Breast epithelium (tissue), 4 donors: ENCODE measurements at regions not wholly inside any gene's neighbourhood (a gene's known extent, or its start where the extent isn't known, plus 50 kb on each side); places are given as distances from the start of the nearest gene placed in this dataset.

ENCODE experiments used
- DNase-seq, 2 donors: peaks; one replicate each; pipeline ENCODE4 v3.0.0-alpha.2; 2019; ENCODE audit warnings: low spot score in 2 of 2
- H3K27ac ChIP-seq, 2 donors: fragments of 200-600 bp; sonication (generic) in 1 of 2; one replicate each; pipeline ENCODE4 v1.5.1; 2016 to 2019; ENCODE audit warnings: mild to moderate bottlenecking in 1 of 2
- H3K27me3 ChIP-seq, 2 donors: fragments of 200-600 bp; sonication (generic) in 1 of 2; one replicate each; pipeline versions ENCODE4 v1.5.1 to v1.6.0; 2017 to 2019; ENCODE audit warnings: control low read depth in 1 of 2, mild to moderate bottlenecking in 1 of 2
- H3K36me3 ChIP-seq: fragments of 200-600 bp; one replicate; pipeline ENCODE4 v1.5.1; 2019
- H3K4me1 ChIP-seq, 2 donors: fragments of 200-600 bp; sonication (generic); one replicate each; pipeline ENCODE4 v1.5.1; 2016 to 2019; ENCODE audit warnings: control low read depth in 1 of 2
- H3K4me3 ChIP-seq, 3 donors: fragments of 200-600 bp; sonication (generic); 1 replicate in 2 of 3; 2 replicates in 1 of 3; pipeline ENCODE4 v1.5.1; 2016 to 2019; ENCODE audit warnings: mild to moderate bottlenecking in 3 of 3, moderate library complexity in 2 of 3
- H3K9me3 ChIP-seq, 2 donors: fragments of 200-600 bp; sonication (generic) in 1 of 2; one replicate each; pipeline ENCODE4 v1.5.1; 2016 to 2019; ENCODE audit warnings: control low read depth in 1 of 2
- CTCF ChIP-seq, 3 donors: fragments of 450-650 bp; IDR thresholded peaks; one replicate each; pipeline ENCODE4 v1.5.1; 2016 to 2017; ENCODE audit warnings: antibody characterized with exemption in 3 of 3, mild to moderate bottlenecking in 3 of 3, moderate library complexity in 3 of 3
- POLR2A ChIP-seq: fragments of 450-650 bp; IDR thresholded peaks from one replicate; pipeline ENCODE4 v1.6.1; 2016; ENCODE audit warnings: antibody characterized with exemption, mild to moderate bottlenecking, moderate library complexity
- POLR2AphosphoS5 ChIP-seq, 3 donors: sonication (generic); formaldehyde crosslinking; IDR thresholded peaks; one replicate each; pipeline ENCODE4 v1.6.1; 2017; ENCODE audit warnings: antibody characterized with exemption in 3 of 3
- intact Hi-C: fragments of 100-400 bp; cut with DNase I; formaldehyde crosslinking; loops from one replicate; pipeline ENCODE4 v1.15.1; 2023; ENCODE audit warnings: low total_unique reads

GRCh38 chr10:125401462-125401861 is 241.1 kb upstream of the CTBP2 start:
- no peaks in the 10 kb centered on the region for H3K9me3 ChIP-seq
- DNase-seq, result no peak
- no peak for TF ChIP-seq POLR2AphosphoS5 (IDR thresholded peaks at IDR 0.05)
- no peaks in the 10 kb centered on the region for H3K4me1 ChIP-seq
- intact Hi-C loops, result no loop called here
- H3K4me3 ChIP-seq, result no peak overlapping the region
- no peaks in the 10 kb centered on the region for H3K36me3 ChIP-seq
- no peak overlapping the region for H3K27ac ChIP-seq
- no peaks in the 10 kb centered on the region for H3K27me3 ChIP-seq

GRCh38 chr10:125399289-125399688 is 238.9 kb upstream of the CTBP2 start:
- no peak for DNase-seq
- H3K4me1 ChIP-seq, result no peaks in the 10 kb centered on the region
- no peak overlapping the region for H3K4me3 ChIP-seq
- no peaks in the 10 kb centered on the region for H3K27me3 ChIP-seq
- H3K27ac ChIP-seq, result no peak overlapping the region
- intact Hi-C loops, result no loop called here
- TF ChIP-seq POLR2A (no peak), CTCF (IDR thresholded peaks at IDR 0.05) (no peak)
- H3K9me3 ChIP-seq, result no peaks in the 10 kb centered on the region
- H3K36me3 ChIP-seq, result no peaks in the 10 kb centered on the region

DNA sequence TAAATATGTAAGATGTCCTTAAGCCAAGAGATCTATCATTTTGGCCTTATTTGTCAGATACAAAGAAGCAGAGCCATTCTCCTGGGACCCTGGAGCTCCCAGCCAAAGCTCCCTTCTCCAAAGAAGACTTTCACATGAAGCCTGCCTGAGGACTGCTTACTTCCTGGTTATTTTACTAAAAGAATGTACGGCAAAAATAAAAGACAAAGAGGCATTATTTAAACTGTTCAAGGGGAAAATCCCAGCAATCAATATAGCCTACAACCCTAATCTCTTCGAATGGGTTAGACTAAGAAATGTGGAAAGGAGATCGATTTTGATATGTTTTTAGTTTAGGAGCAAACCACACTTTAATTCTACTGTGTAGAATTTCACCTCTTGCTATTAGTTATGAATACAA is 237.9 kb upstream of the CTBP2 start:
- Histone ChIP-seq H3K9me3 (no peaks in the 10 kb centered on the region), H3K4me3 (no peak overlapping the region), H3K4me1 (no peaks in the 10 kb centered on the region), H3K27me3 (no peaks in the 10 kb centered on the region), H3K36me3 (no peaks in the 10 kb centered on the region), H3K27ac (peak overlapping the region; percentile 2 to 41)
- intact Hi-C loops, result no loop called here
- DNase-seq, result no peak
- no peak for TF ChIP-seq POLR2AphosphoS5 (IDR thresholded peaks at IDR 0.05)

DNA sequence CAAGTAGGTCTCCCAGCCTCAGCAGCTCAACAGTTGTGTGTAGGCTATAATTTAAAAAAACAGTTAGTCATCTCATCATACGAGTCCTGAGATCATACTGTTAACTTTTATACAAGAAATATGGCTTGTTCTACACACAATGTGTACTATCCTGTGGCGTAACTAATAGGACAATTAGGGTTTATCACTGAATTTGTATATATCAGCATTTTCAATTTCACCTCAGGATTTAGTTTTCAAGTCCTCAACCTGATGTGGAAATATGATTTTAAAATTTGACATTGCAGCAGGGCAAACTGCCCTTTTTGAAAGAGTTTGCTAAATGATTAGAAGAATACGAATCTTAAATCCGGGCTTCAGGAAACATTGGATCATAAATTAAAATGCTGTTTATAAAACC is 237.2 kb upstream of the CTBP2 start:
- TF ChIP-seq CTCF (IDR thresholded peaks at IDR 0.05), result no peak
- TF ChIP-seq POLR2AphosphoS5 (IDR thresholded peaks at IDR 0.05), result no peak
- no peak for TF ChIP-seq POLR2A

DNA sequence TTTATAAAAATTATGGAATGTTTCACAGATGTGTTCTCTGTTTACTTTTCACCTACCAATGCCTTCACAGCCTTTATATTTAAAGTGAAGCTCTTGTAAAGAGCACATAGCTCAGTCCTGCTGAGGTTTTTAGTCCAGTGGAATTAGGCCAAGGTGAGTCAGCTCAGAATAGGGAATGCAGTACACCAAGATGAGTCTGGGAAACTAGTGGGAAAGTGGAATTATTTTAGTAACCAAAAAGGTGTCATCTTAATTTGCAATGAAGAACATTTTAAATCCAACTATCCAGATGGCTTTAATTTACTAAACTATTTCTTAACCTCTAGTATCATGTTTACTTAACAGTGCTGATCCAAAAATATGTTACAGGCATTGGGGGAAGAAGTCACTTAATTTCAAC is 236.3 kb upstream of the CTBP2 start:
- no peak overlapping the region for H3K4me3 ChIP-seq
- H3K4me1 ChIP-seq, result no peaks in the 10 kb centered on the region
- no peak overlapping the region for H3K27ac ChIP-seq
- no peak for DNase-seq
- no peak for TF ChIP-seq POLR2AphosphoS5 (IDR thresholded peaks at IDR 0.05)
- TF ChIP-seq CTCF (IDR thresholded peaks at IDR 0.05), result no peak
- TF ChIP-seq POLR2A, result no peak
- intact Hi-C loops, result no loop called here
- no peaks in the 10 kb centered on the region for H3K36me3 ChIP-seq
- no peaks in the 10 kb centered on the region for H3K9me3 ChIP-seq
- H3K27me3 ChIP-seq, result no peaks in the 10 kb centered on the region

More for the DNA sequence above, 237.2 kb upstream of the CTBP2 start:
- DNase-seq, result no peak
- no peaks in the 10 kb centered on the region for H3K36me3 ChIP-seq
- H3K4me3 ChIP-seq, result no peak overlapping the region
- no peaks in the 10 kb centered on the region for H3K27me3 ChIP-seq
- H3K9me3 ChIP-seq, result no peaks in the 10 kb centered on the region
- no peak overlapping the region for H3K27ac ChIP-seq
- intact Hi-C loops, result no loop called here
- H3K4me1 ChIP-seq, result no peaks in the 10 kb centered on the region

DNA sequence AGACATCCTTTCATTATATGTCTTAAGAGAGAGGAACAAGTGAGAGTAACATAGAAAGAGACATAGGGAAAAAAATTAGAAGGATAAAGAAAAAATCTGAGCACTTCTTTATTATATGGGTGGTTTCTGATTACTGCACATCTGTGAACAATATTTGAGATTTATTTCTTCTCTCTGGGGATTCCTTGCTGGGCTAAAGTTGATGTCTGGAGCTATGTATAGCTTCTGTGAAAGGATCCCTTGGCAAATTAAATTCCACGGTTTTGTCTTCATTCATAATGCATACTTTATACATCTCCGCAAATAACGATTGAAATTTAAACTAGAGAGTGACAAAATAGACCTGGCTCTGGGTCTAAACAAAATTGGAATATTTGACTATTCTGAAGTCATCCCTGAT is 232.2 kb upstream of the CTBP2 start:
- Histone ChIP-seq H3K4me3 (no peak overlapping the region), H3K27me3 (no peaks in the 10 kb centered on the region), H3K4me1 (no peaks in the 10 kb centered on the region), H3K36me3 (no peaks in the 10 kb centered on the region), H3K27ac (no peak overlapping the region), H3K9me3 (peaks cover 0 to 23% of the 10 kb centered on the region in 2 donors)
- DNase-seq, result no peak
- TF ChIP-seq POLR2A, result no peak
- intact Hi-C loops, result no loop called here

GRCh38 chr10:125392154-125392553 is 231.8 kb upstream of the CTBP2 start:
- intact Hi-C loops, result no loop called here
- H3K27ac ChIP-seq, result no peak overlapping the region
- no peak for DNase-seq
- H3K9me3 ChIP-seq, result peaks cover 0 to 23% of the 10 kb centered on the region in 2 donors
- H3K4me1 ChIP-seq, result no peaks in the 10 kb centered on the region
- no peaks in the 10 kb centered on the region for H3K36me3 ChIP-seq
- TF ChIP-seq POLR2AphosphoS5 (IDR thresholded peaks at IDR 0.05) (no peak), POLR2A (no peak), CTCF (IDR thresholded peaks at IDR 0.05) (no peak)
- H3K4me3 ChIP-seq, result no peak overlapping the region
- H3K27me3 ChIP-seq, result no peaks in the 10 kb centered on the region
